Brain microvascular endothelial cell (primary cell): ENCODE measurements at regions not wholly inside any gene's neighbourhood (a gene's known extent, or its start where the extent isn't known, plus 50 kb on each side); places are given as distances from the start of the nearest gene placed in this dataset.
A peak's percentile ranks its signal among the peaks of the same experiment; 100 is the strongest.

Experiments
- DNase-seq: peaks from one replicate; pipeline ENCODE4 v3.0.0-alpha.2; 2020
- H3K27ac ChIP-seq: fragments of 250-450 bp; sonication (Bioruptor Pico); 2 replicates; pipeline ENCODE4 v1.5.1; 2020; ENCODE audit warnings: mild to moderate bottlenecking, moderate library complexity
- H3K27me3 ChIP-seq: fragments of 250-450 bp; sonication (Bioruptor Pico); replicated peaks from 2 replicates; pipeline ENCODE4 v1.5.1; 2020; ENCODE audit warnings: mild to moderate bottlenecking
- H3K36me3 ChIP-seq: fragments of 250-450 bp; sonication (Bioruptor Pico); replicated peaks from 2 replicates; pipeline ENCODE4 v1.5.1; 2020; ENCODE audit warnings: mild to moderate bottlenecking
- H3K4me3 ChIP-seq: 2 replicates; pipeline ENCODE4 v1.5.1; 2011; ENCODE audit warnings: low read depth, mild to moderate bottlenecking, control low read depth, low read length, moderate library complexity
- CTCF ChIP-seq: IDR thresholded peaks from 2 replicates; pipeline ENCODE4 v1.5.1; 2011; ENCODE audit warnings: low read depth, mild to moderate bottlenecking, moderate library complexity, low read length, control low read depth, inconsistent platforms; ENCODE audit errors: missing control alignments
- in situ Hi-C: cut with HindIII; loops from 2 replicates; pipeline ENCODE4 v1.10.0; 2017; ENCODE audit warnings: low sequenced_read_pairs, low pct_ligation_motif_present

- TF ChIP-seq CTCF, result no peak
- Histone ChIP-seq H3K27ac (no peak overlapping the region), H3K27me3 (no peaks in the 10 kb centered on the region), H3K36me3 (no peaks in the 10 kb centered on the region), H3K4me3 (no peak overlapping the region)
- in situ Hi-C loops, result no loop called here
- DNase-seq, result no peak
Observed at GRCh38 chr5:73267766-73268435, 94.9 kb downstream of the TMEM174 start.

GRCh38 chr5:73266925-73267765 lies 94.2 kb downstream of the TMEM174 start:
- H3K4me3 ChIP-seq, result peak overlapping the region; percentile 5

GRCh38 chr5:73266176-73266738 lies 93.3 kb downstream of the TMEM174 start:
- Histone ChIP-seq H3K36me3 (no peaks in the 10 kb centered on the region), H3K27ac (no peak overlapping the region), H3K4me3 (no peak overlapping the region), H3K27me3 (no peaks in the 10 kb centered on the region)
- no peak for DNase-seq
- no peak for TF ChIP-seq CTCF
- in situ Hi-C loops, result no loop called here

More at GRCh38 chr5:73266925-73267765, 94.2 kb downstream of the TMEM174 start:
- Histone ChIP-seq H3K36me3 (no peaks in the 10 kb centered on the region), H3K27me3 (no peaks in the 10 kb centered on the region), H3K27ac (no peak overlapping the region)
- DNase-seq, result no peak
- TF ChIP-seq CTCF, result no peak
- in situ Hi-C loops, result no loop called here

GRCh38 chr5:73265641-73266040 lies 92.6 kb downstream of the TMEM174 start:
- in situ Hi-C loops, result no loop called here
- Histone ChIP-seq H3K36me3 (no peaks in the 10 kb centered on the region), H3K4me3 (no peak overlapping the region), H3K27me3 (no peaks in the 10 kb centered on the region), H3K27ac (no peak overlapping the region)
- DNase-seq, result no peak
- no peak for TF ChIP-seq CTCF

- DNase-seq, result no peak
- Histone ChIP-seq H3K4me3 (no peak overlapping the region), H3K27me3 (no peaks in the 10 kb centered on the region), H3K27ac (no peak overlapping the region), H3K36me3 (no peaks in the 10 kb centered on the region)
- TF ChIP-seq CTCF, result no peak
- in situ Hi-C loops, result no loop called here
Observed at GRCh38 chr5:73264631-73265030, 91.6 kb downstream of the TMEM174 start.
